HG03575 (cell line): ENCODE measurements at regions not wholly inside any gene's neighbourhood (a gene's known extent, or its start where the extent isn't known, plus 50 kb on each side); places are given as distances from the start of the nearest gene placed in this dataset.

ENCODE experiments used
- ATAC-seq: cut with Tn5 transposase; IDR thresholded peaks from one replicate; pipeline ENCODE4 v1.9.1; 2021; ENCODE audit not compliant: unreplicated experiment, insufficient number of reproducible peaks, low FRiP score; ENCODE audit errors: extremely low read depth

- no peak for ATAC-seq
Observed at GRCh38 chr1:63027176-63027575, 243.2 kb downstream of the ATG4C start.

DNA sequence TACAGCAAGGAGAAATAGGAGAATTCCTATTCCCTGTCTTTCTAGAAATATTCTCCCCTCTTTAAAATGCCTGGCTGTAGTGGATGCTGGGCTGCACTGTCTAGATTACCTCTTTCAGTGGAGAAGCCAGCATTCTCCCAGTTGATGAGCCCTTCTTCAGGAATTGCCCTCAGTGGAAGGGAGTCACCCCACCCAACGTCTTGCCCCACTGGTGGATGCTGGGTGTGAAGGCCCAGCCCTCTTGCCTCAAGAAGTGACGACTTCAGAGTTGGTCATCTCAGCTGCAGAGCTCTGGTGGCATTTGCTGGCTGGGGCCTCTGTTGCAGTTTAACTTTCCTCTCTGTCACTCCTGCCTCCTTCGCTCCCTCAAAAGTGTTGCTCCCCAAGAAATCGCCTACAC, 248.2 kb downstream of the ATG4C start:
- ATAC-seq: no peak

- ATAC-seq: no peak
Observed at GRCh38 chr1:63033211-63033610, 249.3 kb downstream of the ATG4C start.

GRCh38 chr1:63034256-63034655, 250.3 kb downstream of the ATG4C start:
- ATAC-seq: no peak

DNA sequence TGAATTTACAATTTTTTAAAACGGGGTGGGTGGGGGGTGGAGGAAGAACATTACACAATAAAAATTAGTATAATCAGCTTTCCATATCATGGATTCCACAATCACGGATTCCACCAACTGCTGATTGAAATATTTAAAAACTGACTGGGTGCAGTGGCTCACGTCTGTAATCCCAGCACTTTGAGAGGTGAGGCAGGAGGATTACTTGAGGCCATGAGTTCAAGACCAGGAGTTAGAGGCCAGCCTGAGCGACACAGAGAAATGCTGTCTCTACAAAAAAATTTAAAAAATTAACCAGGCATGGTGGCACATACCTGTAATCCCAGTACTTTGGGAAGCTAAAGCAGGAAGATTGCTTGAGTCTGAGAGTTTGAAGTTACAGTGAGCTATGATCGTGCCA, 254.7 kb downstream of the ATG4C start:
- no peak for ATAC-seq

DNA sequence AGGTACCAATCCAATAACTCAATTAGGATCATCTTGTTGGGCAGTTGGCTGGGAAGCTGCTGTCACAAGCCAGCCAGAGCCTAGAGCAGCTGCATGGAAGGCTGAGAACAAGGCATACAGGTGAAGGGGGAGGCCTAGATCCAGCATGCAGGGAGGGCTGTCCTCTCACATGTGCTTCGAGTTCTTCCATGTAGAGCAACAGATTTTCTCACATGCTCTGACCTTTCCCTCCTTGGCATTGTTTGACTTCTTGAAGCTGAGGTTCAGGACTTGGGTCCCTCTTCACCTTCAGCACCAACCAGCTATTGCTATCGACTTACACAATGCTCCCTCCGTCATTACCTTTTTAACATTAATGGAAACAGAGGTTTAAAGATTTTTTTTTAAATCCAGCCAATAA, 257.7 kb downstream of the ATG4C start:
- ATAC-seq: no peak

GRCh38 chr1:63042278-63042677, 258.3 kb downstream of the ATG4C start:
- no peak for ATAC-seq

- ATAC-seq: no peak
Observed at GRCh38 chr1:63046539-63046938, 262.6 kb downstream of the ATG4C start.

DNA sequence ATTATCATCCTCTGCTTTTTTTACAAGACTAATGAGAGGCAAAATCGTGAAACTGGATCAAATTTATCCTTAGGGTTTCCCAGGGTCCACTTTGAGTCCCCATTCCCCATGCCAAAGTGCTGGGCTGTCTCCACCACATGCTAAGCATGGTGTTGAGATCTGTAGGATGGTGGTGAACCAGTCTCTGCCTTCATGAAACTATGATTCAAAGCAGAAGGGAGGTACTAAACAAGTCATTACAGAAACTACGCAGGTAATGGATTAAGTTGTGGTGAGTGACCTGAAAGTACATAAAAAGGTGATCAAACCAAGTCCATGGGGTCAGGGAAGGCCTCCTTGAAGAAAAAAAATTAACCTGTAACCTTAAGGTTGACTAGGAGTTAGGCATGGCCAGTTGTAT, 265.2 kb downstream of the ATG4C start:
- no peak for ATAC-seq

DNA sequence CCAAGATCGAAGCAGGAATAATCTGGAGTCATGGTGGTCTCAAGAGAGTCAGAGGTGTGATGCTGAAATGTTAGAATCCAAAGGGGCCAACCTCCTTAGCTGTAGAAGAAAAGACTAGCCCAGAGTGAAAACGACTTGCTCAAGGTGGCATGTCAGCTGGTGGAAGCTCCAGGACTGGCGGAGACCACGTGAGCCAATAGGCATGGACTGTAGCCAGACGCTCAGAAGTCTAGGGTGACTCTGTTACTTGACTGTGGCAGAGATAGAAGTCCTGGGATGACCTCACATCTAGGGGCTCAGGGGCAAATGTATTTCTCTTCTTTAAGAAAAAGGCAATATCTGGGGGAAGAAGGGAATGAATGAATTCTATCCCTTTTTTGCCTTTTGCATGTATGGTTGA, 267.4 kb downstream of the ATG4C start:
- ATAC-seq: no peak

GRCh38 chr1:63051886-63052285, 268.0 kb downstream of the ATG4C start:
- no peak for ATAC-seq

GRCh38 chr1:63054184-63054583, 268.2 kb upstream of the FOXD3 start:
- ATAC-seq: no peak

GRCh38 chr1:63063367-63063766, 259.0 kb upstream of the FOXD3 start:
- no peak for ATAC-seq

GRCh38 chr1:63064135-63064534, 258.2 kb upstream of the FOXD3 start:
- no peak for ATAC-seq

GRCh38 chr1:63068626-63069025, 253.7 kb upstream of the FOXD3 start:
- no peak for ATAC-seq

- ATAC-seq: no peak
Observed at GRCh38 chr1:63069214-63069613, 253.2 kb upstream of the FOXD3 start.

- no peak for ATAC-seq
Observed at GRCh38 chr1:63073309-63074306, 248.8 kb upstream of the FOXD3 start.

GRCh38 chr1:63074321-63074720, 248.0 kb upstream of the FOXD3 start:
- no peak for ATAC-seq

- ATAC-seq: no peak
Observed at GRCh38 chr1:63082766-63083165, 239.6 kb upstream of the FOXD3 start.

GRCh38 chr1:63087966-63088365, 234.4 kb upstream of the FOXD3 start:
- ATAC-seq: no peak

DNA sequence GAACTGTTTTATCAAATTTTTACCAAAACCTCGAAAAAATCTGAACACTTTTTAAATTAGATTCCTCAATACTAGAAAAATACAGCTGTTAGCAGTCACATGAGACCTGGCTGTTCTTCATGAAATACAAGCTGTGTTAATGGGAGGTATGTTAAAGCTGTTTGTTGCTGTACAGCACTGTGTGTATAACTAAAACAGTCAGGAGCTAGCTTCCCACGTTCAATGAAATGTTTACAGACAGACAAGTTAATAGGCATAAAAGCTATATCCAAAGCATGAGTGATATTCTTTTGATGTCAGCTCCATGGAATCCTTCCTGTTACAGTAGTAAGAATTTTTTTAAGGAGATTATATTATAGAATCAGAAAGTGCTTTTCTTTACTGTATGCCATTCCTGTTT, 223.2 kb upstream of the FOXD3 start:
- ATAC-seq: no peak
